Left lung (tissue), 4 donors: ENCODE measurements at regions not wholly inside any gene's neighbourhood (a gene's known extent, or its start where the extent isn't known, plus 50 kb on each side); places are given as distances from the start of the nearest gene placed in this dataset.

ENCODE experiments used
- ATAC-seq: fragments of 200-7000 bp; cut with Tn5 transposase; one replicate; pipeline ENCODE4 v1.9.1; 2020; ENCODE audit warnings: moderate library complexity
- DNase-seq, 4 donors: peaks; one replicate each; pipeline ENCODE4 v3.0.0-alpha.2; 2013 to 2020
- H3K27ac ChIP-seq, 2 donors: fragments of 200-600 bp; sonication (generic) in 1 of 2; one replicate each; pipeline versions ENCODE4 v1.5.0 to v1.8.0; 2020 to 2021
- H3K27me3 ChIP-seq, 2 donors: fragments of 200-600 bp; sonication (generic) in 1 of 2; one replicate each; pipeline versions ENCODE4 v1.5.0 to v1.8.0; 2020 to 2021
- H3K36me3 ChIP-seq, 2 donors: fragments of 200-600 bp; sonication (generic) in 1 of 2; one replicate each; pipeline versions ENCODE4 v1.5.0 to v1.8.0; 2020 to 2021
- H3K4me1 ChIP-seq, 2 donors: fragments of 200-600 bp; one replicate each; pipeline ENCODE4 v1.8.0; 2021
- H3K4me3 ChIP-seq, 2 donors: fragments of 200-600 bp; sonication (generic) in 1 of 2; one replicate each; pipeline versions ENCODE4 v1.5.0 to v1.8.0; 2020 to 2021; ENCODE audit warnings: mild to moderate bottlenecking in 1 of 2
- H3K9me3 ChIP-seq, 2 donors: fragments of 200-600 bp; sonication (generic) in 1 of 2; one replicate each; pipeline versions ENCODE4 v1.5.0 to v1.8.0; 2020 to 2021
- intact Hi-C, 2 donors: fragments of 100-400 bp; cut with DNase I; formaldehyde crosslinking; loops; one replicate each; pipeline versions ENCODE4 v1.11.2 to v1.14.2; 2022
- TF ChIP-seq, protein P1 (sequence below), 2 donors: fragments of 200-600 bp; sonication (generic) in 1 of 2; IDR thresholded peaks; one replicate each; pipeline versions ENCODE4 v1.5.0 to v1.8.0; 2021; ENCODE audit warnings: antibody characterized with exemption in 2 of 2
- donor health status: DM: no; HTN: yes; CAD: no.
- donor health status: DM: no; HTN: no; CAD: no.

DNA sequence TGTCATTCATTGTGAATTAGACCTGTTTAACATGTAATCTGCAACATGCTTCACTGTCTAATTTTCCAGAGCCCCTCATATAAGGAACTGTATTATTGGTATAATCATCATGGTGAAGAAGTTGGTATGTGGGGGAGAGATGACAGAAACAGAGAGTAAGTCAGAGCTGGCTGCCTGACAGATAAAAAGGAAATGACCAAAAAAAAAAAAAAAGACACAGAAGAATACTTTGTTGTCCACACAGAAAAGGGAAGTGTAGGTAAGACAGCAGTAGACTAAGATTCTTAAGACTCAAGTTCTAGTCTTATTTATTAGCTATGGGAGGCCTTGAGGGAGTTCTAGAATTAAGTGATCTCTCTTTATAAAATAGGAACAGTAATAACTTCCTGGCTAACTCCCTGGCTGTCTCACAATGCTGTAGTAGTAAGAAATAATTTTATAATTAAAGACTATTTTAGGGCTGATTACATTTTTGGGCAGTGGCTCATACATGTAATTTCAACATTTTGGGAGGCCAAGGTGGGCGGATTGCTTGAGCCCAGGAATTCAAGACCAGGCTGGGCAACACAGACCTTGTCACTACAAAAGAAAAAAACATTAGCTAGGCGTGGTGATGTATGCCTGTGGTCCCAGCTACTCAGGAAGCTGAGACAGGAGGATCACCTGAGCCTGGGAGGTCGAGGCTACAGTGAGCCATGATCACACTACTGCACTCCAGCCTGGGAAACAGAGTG lies 102.5 kb downstream of the PRL start:
- Histone ChIP-seq H3K4me1 (no peaks in the 10 kb centered on the region), H3K27ac (no peak overlapping the region), H3K9me3 (no peaks in the 10 kb centered on the region), H3K27me3 (no peaks in the 10 kb centered on the region), H3K36me3 (no peaks in the 10 kb centered on the region), H3K4me3 (no peak overlapping the region)
- DNase-seq (no peak), ATAC-seq (no peak)
- TF ChIP-seq, protein P1, sequence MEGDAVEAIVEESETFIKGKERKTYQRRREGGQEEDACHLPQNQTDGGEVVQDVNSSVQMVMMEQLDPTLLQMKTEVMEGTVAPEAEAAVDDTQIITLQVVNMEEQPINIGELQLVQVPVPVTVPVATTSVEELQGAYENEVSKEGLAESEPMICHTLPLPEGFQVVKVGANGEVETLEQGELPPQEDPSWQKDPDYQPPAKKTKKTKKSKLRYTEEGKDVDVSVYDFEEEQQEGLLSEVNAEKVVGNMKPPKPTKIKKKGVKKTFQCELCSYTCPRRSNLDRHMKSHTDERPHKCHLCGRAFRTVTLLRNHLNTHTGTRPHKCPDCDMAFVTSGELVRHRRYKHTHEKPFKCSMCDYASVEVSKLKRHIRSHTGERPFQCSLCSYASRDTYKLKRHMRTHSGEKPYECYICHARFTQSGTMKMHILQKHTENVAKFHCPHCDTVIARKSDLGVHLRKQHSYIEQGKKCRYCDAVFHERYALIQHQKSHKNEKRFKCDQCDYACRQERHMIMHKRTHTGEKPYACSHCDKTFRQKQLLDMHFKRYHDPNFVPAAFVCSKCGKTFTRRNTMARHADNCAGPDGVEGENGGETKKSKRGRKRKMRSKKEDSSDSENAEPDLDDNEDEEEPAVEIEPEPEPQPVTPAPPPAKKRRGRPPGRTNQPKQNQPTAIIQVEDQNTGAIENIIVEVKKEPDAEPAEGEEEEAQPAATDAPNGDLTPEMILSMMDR (IDR thresholded peaks at IDR 0.05) = no peak
- intact Hi-C loops = no loop called here

DNA sequence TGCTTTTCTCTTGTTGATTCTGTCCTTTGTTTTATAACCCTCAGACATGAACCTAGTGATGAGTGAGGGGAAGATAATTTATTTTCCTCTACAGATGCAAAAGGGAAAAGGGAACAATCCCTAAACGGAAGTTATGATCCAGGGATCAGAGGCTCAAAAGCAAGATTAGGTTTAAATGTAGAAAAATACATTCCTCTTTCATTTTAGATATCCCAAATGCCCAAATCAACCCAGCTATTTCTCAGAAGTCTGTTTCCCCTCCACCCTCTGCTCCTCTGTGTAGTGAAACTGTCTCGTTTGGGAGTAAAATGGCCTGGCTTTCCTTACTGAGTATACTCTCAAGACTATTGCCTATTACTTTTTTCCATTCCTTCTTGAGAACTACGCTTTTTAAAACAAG lies 97.1 kb downstream of the PRL start:
- intact Hi-C loops = no loop called here
- H3K9me3 ChIP-seq = no peaks in the 10 kb centered on the region
- no peaks in the 10 kb centered on the region for H3K36me3 ChIP-seq
- DNase-seq (no peak), ATAC-seq (no peak)
- no peak overlapping the region for H3K4me3 ChIP-seq
- H3K27ac ChIP-seq = no peak overlapping the region
- H3K4me1 ChIP-seq = no peaks in the 10 kb centered on the region
- TF ChIP-seq, protein P1 (IDR thresholded peaks at IDR 0.05) = no peak
- no peaks in the 10 kb centered on the region for H3K27me3 ChIP-seq

DNA sequence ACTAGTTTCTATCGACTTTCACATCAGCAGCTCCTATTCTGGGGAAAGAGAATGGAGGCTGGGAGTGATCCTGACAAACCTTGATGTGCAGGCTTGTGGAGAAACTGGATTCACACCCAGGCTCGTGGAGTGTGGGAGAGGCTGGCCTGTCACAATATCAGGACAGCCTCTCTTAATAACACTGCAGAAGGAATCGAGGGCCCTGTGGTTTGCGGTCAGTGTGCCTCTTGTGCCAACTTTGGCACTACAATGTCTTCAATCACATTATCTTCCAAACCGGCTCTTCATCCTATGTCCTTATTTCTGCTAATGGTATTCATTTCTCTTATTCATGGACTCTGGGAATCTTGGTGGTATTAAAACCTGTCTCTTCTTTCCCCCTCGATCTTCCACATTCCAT lies 92.7 kb downstream of the PRL start:
- Histone ChIP-seq H3K9me3 (no peaks in the 10 kb centered on the region), H3K4me3 (no peak overlapping the region), H3K27ac (no peak overlapping the region), H3K27me3 (no peaks in the 10 kb centered on the region), H3K36me3 (no peaks in the 10 kb centered on the region), H3K4me1 (no peaks in the 10 kb centered on the region)
- TF ChIP-seq, protein P1 (IDR thresholded peaks at IDR 0.05) = no peak
- ATAC-seq = no peak
- no peak for DNase-seq
- intact Hi-C loops = no loop called here

DNA sequence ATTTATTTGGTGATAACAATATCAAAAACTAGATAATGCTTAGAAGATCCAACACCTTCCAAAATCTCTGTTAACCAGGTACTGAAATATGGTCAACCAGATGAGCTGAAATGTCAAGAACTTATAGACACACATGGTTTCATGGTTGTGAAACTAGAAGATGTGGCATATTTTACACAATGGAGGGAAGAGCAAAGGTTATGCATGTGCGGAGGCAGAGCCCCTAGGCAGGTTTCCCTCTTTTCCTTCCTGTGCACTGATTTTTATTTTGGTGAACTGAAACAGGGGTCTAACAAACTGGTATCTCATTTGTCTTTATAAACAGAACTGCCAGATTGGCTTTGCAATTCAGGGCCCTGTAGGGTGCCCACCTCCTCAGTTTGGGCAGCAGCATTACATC lies 91.6 kb downstream of the PRL start:
- TF ChIP-seq, protein P1 (IDR thresholded peaks at IDR 0.05) = no peak
- ATAC-seq = no peak

DNA sequence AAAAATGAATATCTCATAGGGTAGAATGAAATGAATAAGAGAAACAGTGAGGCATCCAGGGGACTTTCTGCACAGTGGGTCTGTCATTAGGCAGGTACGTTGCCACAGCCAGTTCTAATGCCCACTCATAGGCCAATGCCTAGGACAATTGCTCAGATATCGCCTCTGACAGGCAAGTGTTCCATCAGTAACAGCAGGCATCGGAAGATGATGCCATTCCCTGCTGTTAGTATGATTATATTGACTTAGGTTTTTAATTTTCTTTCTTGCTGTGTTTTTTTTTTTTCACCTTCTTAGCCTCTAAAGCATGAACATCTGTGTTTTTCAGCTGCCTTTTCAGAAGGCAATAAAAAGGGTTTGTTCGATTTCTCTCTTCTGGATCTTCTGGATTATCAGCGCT lies 90.7 kb downstream of the PRL start:
- DNase-seq (no peak), ATAC-seq (no peak)
- Histone ChIP-seq H3K4me3 (no peak overlapping the region), H3K9me3 (no peaks in the 10 kb centered on the region), H3K27ac (no peak overlapping the region), H3K36me3 (no peaks in the 10 kb centered on the region), H3K4me1 (no peaks in the 10 kb centered on the region), H3K27me3 (no peaks in the 10 kb centered on the region)
- TF ChIP-seq, protein P1 (IDR thresholded peaks at IDR 0.05) = no peak
- intact Hi-C loops = no loop called here

More for the DNA sequence above, 91.6 kb downstream of the PRL start:
- no peaks in the 10 kb centered on the region for H3K4me1 ChIP-seq
- no peaks in the 10 kb centered on the region for H3K9me3 ChIP-seq
- no peak overlapping the region for H3K27ac ChIP-seq
- no peaks in the 10 kb centered on the region for H3K36me3 ChIP-seq
- no peak for DNase-seq
- intact Hi-C loops = no loop called here
- H3K27me3 ChIP-seq = no peaks in the 10 kb centered on the region
- no peak overlapping the region for H3K4me3 ChIP-seq
